T-helper 17 cell (primary cell): ENCODE measurements at regions not wholly inside any gene's neighbourhood (a gene's known extent, or its start where the extent isn't known, plus 50 kb on each side); places are given as distances from the start of the nearest gene placed in this dataset.

ENCODE experiments used
- ATAC-seq: fragments of 150-1000 bp; cut with Tn5 transposase; 2 replicates; pipeline ENCODE4 v1.10.0; 2021; ENCODE audit warnings: mild to moderate bottlenecking, moderate library complexity
- DNase-seq, 3 donors: peaks; one replicate each; pipeline versions ENCODE4 v3.0.0 to v3.0.0-alpha.2; 2020 to 2021
- H3K9me3 ChIP-seq: one replicate; pipeline ENCODE4 v1.7.0; 2013; ENCODE audit warnings: low read length, mild to moderate bottlenecking; ENCODE audit not compliant: control insufficient read depth, poor library complexity, severe bottlenecking
- H3K27ac Mint-ChIP-seq: one replicate; pipeline ENCODE4 v1.8.0; 2022; ENCODE audit warnings: mild to moderate bottlenecking, moderate library complexity, mixed read lengths
- H3K27me3 Mint-ChIP-seq: one replicate; pipeline ENCODE4 v1.8.0; 2022; ENCODE audit warnings: mixed read lengths
- H3K36me3 Mint-ChIP-seq: one replicate; pipeline ENCODE4 v1.8.0; 2022; ENCODE audit warnings: low read depth, mixed read lengths
- H3K4me1 Mint-ChIP-seq: one replicate; pipeline ENCODE4 v1.8.0; 2022; ENCODE audit warnings: mild to moderate bottlenecking, mixed read lengths
- H3K4me3 Mint-ChIP-seq: one replicate; pipeline ENCODE4 v1.8.0; 2022; ENCODE audit warnings: mild to moderate bottlenecking, moderate library complexity, mixed read lengths

DNA sequence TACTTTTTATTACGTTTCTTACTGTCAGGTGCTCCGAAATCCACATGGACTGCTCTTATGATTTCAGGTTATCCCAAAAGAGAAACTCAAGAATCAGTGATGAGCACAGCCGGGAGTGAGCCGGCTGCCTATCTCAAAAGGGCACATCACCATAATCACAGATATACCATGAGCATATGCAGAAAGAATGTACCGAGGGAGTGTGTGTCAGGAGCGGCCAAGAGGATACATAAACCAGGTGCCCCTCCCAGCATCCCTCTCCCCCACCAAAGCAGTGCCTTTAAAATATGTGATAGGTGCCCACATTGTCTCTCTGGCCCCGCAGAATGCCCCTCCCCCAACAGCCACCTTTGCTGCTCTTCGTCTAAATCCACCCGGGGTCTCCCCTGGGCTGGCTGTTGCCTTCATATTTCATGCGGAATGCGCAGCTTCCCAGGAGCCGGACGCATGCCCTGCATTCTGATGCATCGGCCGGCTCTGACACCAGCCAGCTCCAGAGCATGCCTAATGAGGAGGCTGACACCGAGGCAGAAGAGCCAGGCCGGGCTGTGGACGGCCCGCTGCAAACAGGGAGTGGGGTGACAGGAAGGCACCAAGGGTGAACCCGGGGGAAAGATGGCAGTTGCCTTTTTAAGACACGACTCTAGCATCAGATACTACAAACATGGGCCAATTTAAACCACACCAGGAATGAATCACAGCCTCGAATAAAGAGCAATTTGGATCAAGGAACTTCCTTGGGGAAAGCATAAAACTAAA is 652.3 kb downstream of the BNC2 start:
- ATAC-seq = no peak
- Mint-ChIP-seq H3K4me3 (no peak overlapping the region), H3K27ac (no peak overlapping the region), H3K4me1 (no peaks in the 10 kb centered on the region), H3K36me3 (no peaks in the 10 kb centered on the region), H3K27me3 (no peaks in the 10 kb centered on the region)
- DNase-seq = no peak
- no peaks in the 10 kb centered on the region for H3K9me3 ChIP-seq

DNA sequence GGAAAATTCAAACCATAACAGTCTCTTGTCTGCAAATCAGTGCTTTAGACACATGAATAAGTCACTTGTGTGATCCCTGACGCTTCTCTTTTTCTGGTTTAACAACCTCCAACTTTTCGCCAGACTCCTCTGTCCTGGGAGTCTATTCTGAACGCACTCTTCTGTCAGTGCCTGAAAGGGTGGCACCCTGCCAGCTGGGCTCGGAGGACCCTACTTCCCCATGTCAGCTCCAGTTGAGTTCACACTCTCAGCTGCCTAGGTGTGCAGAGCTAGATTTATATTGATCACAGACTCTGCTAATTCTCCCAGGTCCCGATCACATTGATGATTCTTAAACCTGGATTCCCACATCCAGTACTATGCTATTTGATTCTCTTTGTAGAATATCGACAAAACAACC is 649.1 kb downstream of the BNC2 start:
- H3K27me3 Mint-ChIP-seq = no peaks in the 10 kb centered on the region

DNA sequence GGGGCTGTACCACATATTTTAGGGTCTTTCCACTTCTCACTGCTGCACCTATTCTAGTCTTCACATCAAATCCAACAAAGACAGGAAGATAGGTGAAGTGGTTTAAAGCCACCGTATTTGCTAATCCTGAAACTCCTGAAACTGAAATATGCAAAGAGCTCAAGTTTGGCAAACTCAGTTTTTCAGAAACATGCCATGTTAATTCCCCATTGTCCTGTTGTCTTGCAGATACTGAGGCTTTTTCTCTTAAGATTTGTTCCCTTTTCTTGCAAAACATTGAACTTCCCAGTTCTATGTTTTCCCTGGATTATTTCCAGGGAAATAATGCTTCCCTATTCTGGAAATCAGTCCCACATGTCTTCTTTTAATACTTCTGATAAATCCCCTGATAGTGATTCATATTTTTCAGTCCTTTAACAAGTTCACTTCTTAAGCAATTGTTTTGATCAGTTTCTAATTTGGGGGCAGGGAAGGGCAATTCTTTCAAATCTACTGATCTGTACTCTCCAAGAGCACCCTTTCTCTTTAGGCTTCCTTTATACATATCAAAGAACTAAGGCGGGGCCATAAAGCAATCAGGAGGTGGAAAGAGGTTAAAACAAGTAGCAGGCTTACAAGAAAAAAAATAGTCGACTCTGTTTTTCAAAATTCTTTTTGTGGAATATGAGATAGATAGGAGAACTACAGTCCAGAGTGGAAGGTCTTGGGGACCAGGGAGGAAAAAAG is 648.5 kb downstream of the BNC2 start:
- Mint-ChIP-seq H3K36me3 (no peaks in the 10 kb centered on the region), H3K4me1 (no peaks in the 10 kb centered on the region), H3K27ac (no peak overlapping the region), H3K4me3 (no peak overlapping the region), H3K27me3 (no peaks in the 10 kb centered on the region)
- ATAC-seq = no peak
- no peaks in the 10 kb centered on the region for H3K9me3 ChIP-seq
- no peak for DNase-seq

More for the DNA sequence above, 649.1 kb downstream of the BNC2 start:
- H3K9me3 ChIP-seq = no peaks in the 10 kb centered on the region
- no peaks in the 10 kb centered on the region for H3K36me3 Mint-ChIP-seq
- H3K4me3 Mint-ChIP-seq = no peak overlapping the region
- DNase-seq = no peak
- H3K27ac Mint-ChIP-seq = no peak overlapping the region
- no peaks in the 10 kb centered on the region for H3K4me1 Mint-ChIP-seq
- ATAC-seq = no peak

DNA sequence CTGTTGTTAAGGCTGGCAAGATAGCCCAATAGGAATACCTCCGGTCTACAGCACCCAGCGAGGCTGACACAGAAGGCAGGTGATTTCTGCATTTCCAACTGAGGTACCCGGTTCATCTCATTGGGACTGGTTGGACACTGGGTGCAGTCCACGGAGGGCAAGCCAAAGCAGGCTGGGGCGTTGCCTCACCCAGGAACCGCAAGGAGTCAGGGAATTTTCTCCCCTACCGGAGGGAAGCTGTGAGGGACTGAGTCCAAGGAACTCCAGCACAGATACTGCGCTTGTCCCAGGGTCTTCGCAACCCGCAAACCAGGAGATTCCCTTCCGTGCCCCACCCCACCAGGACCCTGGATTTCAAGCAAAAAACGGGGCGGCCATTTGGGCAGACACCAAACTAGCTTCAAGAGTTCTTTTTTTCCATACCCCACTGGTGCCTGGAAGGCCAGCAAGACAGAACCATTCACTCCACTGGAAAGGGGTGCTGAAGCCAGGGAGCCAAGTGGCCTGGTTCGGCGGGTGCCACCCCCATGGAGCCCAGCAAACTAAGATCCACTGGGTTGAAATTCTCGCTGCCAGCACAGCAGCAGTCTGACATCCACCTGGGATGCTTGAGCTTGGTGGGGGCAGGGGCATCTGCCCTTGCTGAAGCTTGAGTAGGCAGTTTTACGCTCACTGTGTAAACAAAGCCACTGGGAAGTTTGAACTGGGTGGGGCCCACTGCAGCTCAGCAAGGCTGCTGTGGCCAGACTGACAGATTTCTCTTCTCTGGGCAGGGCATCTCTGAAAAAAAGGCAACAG is 647.2 kb downstream of the BNC2 start:
- no peaks in the 10 kb centered on the region for H3K36me3 Mint-ChIP-seq
- H3K27ac Mint-ChIP-seq = no peak overlapping the region
- H3K4me3 Mint-ChIP-seq = no peak overlapping the region
- H3K4me1 Mint-ChIP-seq = no peaks in the 10 kb centered on the region
- no peak for ATAC-seq
- no peak for DNase-seq
- no peaks in the 10 kb centered on the region for H3K9me3 ChIP-seq
- H3K27me3 Mint-ChIP-seq = no peaks in the 10 kb centered on the region

DNA sequence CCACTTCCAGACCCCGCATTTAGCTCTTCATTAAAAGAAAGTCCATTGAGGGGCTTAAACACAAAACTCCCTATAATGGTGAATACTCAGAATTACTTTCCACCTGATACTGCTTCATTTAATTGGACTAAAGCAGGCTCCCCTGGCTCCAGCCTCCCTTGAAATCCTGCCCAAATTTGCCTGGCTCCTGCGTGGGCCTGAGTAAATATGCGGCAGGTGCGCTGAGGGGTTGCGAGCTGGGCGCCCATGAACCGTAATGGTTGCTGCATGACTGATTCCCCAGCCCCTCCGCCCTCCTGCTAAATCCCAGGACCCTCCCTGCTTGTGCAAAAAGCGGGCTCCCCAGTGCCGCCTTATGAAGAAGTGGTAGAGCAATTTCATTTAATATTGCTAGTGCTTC is 639.7 kb downstream of the BNC2 start:
- no peak for ATAC-seq
- DNase-seq = no peak
- H3K9me3 ChIP-seq = no peaks in the 10 kb centered on the region
- Mint-ChIP-seq H3K27me3 (no peaks in the 10 kb centered on the region), H3K4me3 (no peak overlapping the region), H3K4me1 (no peaks in the 10 kb centered on the region), H3K36me3 (no peaks in the 10 kb centered on the region), H3K27ac (no peak overlapping the region)

DNA sequence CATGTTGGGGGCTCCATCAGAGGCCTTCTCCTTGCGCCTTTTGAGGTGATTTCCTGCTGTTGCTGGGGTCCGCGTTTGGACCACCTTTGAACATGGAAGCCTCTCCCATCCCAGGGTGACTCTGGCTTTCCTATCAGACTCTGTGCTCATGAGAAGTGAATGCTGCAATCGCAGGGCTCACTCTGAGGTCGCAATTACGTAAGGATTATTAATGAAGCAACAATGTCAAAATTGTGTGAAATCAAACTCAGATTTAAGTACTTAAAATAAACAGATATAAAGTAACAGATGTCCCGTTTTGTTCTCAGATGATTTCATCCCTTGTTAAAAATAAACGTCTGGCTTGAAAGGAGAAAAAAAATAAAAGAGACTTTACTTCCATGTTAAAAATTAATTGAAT is 634.2 kb downstream of the BNC2 start:
- ATAC-seq (no peak), DNase-seq (no peak)
- Mint-ChIP-seq H3K27ac (no peak overlapping the region), H3K36me3 (no peaks in the 10 kb centered on the region), H3K4me3 (no peak overlapping the region), H3K27me3 (no peaks in the 10 kb centered on the region), H3K4me1 (no peaks in the 10 kb centered on the region)
- H3K9me3 ChIP-seq = no peaks in the 10 kb centered on the region

DNA sequence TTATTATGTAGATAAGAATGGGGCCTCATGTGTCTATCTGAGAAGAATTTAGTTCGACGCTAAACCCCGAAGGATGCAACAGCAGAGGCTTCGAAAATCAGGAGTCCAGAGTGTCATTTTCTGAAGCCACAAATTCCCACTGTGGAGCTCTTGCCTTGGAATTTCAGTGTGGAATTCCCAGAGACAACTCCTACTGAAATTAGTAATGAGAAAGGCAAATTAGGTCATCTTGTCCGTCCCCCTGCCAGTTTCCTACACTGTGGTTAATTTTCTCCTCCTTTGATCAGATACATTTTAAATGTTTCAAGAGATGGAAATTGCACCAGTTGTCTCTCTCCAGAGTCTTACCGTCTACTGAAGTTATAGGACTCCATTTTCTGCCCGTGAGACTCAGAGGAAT is 633.6 kb downstream of the BNC2 start:
- no peak for DNase-seq
- no peaks in the 10 kb centered on the region for H3K4me1 Mint-ChIP-seq
- H3K4me3 Mint-ChIP-seq = no peak overlapping the region
- no peaks in the 10 kb centered on the region for H3K9me3 ChIP-seq
- H3K36me3 Mint-ChIP-seq = no peaks in the 10 kb centered on the region
- no peaks in the 10 kb centered on the region for H3K27me3 Mint-ChIP-seq
- H3K27ac Mint-ChIP-seq = no peak overlapping the region
- ATAC-seq = no peak

DNA sequence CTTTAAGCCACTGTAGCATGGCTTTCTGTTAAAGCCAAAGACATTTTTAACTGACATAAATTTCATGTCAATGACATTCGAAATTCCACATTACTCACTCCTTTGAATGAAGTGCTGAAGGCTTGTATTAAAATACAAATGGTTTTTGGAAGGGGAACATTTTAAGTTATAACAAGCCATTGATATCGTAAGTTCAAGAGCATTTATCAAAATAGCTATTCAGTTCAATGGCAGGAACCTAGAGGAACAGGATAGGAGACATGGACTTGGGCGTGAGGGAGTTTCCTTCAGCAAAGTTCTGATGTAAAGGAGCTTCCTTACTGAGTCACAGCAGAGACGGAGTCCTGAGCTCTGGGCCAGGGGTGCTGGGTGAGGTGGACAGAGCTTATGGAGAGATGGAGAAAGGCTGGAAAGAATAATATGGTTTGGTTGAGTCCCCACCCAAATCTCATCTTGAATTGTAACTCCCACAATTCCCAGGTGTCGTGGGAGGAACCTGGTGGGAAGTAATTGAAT is 631.8 kb downstream of the BNC2 start:
- no peaks in the 10 kb centered on the region for H3K4me1 Mint-ChIP-seq
- H3K27ac Mint-ChIP-seq = no peak overlapping the region
- H3K36me3 Mint-ChIP-seq = no peaks in the 10 kb centered on the region
- H3K4me3 Mint-ChIP-seq = no peak overlapping the region
- ATAC-seq (no peak), DNase-seq (no peak)
- H3K9me3 ChIP-seq = no peaks in the 10 kb centered on the region
- H3K27me3 Mint-ChIP-seq = no peaks in the 10 kb centered on the region

DNA sequence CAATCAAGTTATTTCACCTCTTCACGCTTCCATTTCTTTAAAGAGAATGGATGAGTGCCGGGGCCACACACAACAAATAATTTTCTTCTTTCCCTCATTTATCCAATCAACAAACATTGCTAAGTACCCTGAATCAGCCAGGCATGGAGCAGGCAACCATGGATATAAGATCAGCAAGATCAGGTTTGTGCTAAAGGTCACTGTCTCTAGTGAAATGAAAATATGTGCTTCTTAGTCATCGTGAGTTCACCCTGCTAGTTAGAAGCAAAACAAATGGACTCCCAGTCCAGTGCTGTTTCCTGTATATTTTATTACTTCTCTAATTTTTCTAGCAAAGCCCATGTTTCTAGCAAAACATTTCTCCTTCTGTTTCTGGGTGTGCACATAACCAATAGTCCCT is 629.2 kb downstream of the BNC2 start:
- no peak for ATAC-seq
- Mint-ChIP-seq H3K4me3 (no peak overlapping the region), H3K27me3 (no peaks in the 10 kb centered on the region), H3K27ac (no peak overlapping the region), H3K4me1 (no peaks in the 10 kb centered on the region), H3K36me3 (no peaks in the 10 kb centered on the region)
- no peaks in the 10 kb centered on the region for H3K9me3 ChIP-seq
- DNase-seq = no peak

DNA sequence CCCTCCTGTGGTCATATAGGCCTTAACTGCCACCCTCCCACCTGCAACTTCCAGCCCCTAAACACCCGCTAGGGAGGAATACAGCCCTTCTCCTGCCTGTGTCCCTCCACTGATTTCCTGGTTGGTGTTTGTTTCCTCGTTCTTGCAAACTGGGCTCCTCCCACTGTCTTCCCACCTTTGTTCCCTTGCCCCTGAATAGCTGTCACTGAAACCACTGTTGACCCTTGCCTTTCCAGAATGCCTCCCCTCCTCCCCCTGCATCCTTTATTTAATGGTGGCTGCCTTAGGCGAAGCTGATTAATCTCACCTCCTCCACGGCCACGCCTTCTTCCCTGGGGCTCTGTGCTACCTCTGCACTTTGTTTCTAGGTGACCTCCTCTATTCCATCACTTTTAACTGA is 626.7 kb downstream of the BNC2 start:
- ATAC-seq = no peak
- Mint-ChIP-seq H3K4me3 (no peak overlapping the region), H3K4me1 (no peaks in the 10 kb centered on the region), H3K27ac (no peak overlapping the region), H3K27me3 (no peaks in the 10 kb centered on the region), H3K36me3 (no peaks in the 10 kb centered on the region)
- DNase-seq = no peak
- H3K9me3 ChIP-seq = no peaks in the 10 kb centered on the region

DNA sequence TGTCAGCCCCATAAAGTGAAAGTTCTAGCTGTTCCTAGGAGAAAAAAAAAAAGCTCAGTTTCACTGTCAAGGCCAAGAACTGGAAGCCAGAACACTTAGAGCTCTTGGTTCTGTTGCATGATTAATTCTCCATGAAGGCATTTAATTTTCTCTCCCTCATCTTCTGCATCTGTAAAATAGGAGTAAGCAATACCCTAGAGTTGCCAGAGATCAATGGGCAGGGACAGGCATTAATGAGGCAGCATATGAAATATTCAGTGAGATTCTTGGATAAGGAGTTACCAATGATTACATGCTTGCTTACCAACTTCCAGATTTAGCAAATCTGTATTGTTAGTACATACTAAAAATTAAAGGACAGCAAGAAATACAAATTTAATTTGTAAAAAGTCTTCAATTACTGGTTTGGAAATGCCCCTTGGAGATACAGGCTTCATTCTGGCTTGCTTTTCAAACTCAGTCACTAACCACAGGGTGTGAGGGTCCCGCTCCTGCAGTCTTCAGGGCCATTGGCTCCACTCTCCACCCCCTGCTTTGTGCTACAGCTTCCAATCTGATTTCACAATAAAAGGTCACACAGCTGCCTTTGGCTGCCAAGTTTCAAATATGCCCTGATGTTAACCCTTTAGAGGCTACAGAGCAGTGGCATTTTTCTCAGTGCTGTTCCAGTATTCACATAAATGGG is 624.6 kb downstream of the BNC2 start:
- no peak overlapping the region for H3K4me3 Mint-ChIP-seq
- DNase-seq (no peak), ATAC-seq (no peak)
- H3K36me3 Mint-ChIP-seq = no peaks in the 10 kb centered on the region
- H3K27ac Mint-ChIP-seq = no peak overlapping the region
- no peaks in the 10 kb centered on the region for H3K4me1 Mint-ChIP-seq
- H3K9me3 ChIP-seq = no peaks in the 10 kb centered on the region
- no peaks in the 10 kb centered on the region for H3K27me3 Mint-ChIP-seq

DNA sequence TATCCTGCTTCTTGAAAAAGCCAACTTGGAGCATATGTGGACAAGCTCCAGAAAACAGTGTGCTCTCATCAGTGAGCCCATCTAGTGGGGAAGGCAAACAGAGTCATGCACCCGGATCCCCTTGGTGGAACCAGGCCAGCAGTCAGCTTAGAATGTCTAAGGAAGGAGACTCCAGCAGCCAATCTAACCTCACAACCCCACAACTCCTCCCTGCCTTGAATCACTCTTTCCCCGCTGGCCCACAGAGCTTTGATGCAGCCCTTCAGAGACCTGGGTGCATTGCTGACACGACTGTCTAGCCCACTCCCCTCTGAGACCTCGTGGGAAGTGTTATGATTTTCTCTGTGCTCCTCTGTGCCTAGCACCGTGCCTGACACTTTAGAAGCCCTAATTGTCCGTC is 623.7 kb downstream of the BNC2 start:
- DNase-seq = no peak
- Mint-ChIP-seq H3K27ac (no peak overlapping the region), H3K4me3 (no peak overlapping the region), H3K36me3 (no peaks in the 10 kb centered on the region), H3K4me1 (no peaks in the 10 kb centered on the region), H3K27me3 (no peaks in the 10 kb centered on the region)
- H3K9me3 ChIP-seq = no peaks in the 10 kb centered on the region
- no peak for ATAC-seq
